HUES48 (cell line): ENCODE measurements at regions not wholly inside any gene's neighbourhood (a gene's known extent, or its start where the extent isn't known, plus 50 kb on each side); places are given as distances from the start of the nearest gene placed in this dataset.

ENCODE experiments used
- H3K27ac ChIP-seq: one replicate; pipeline ENCODE4 v1.7.0; 2013; ENCODE audit warnings: low read depth, low read length, inconsistent platforms
- H3K27me3 ChIP-seq: 2 replicates; pipeline ENCODE4 v1.6.1; 2013; ENCODE audit warnings: mild to moderate bottlenecking, low read length; ENCODE audit not compliant: control insufficient read depth, insufficient read depth
- H3K36me3 ChIP-seq: 2 replicates; pipeline ENCODE4 v1.6.1; 2013; ENCODE audit warnings: low read length; ENCODE audit not compliant: control insufficient read depth, insufficient read depth
- H3K4me1 ChIP-seq: 2 replicates; pipeline ENCODE4 v1.6.1; 2013; ENCODE audit warnings: mild to moderate bottlenecking, low read length; ENCODE audit not compliant: control insufficient read depth, insufficient read depth
- H3K4me3 ChIP-seq: 2 replicates; pipeline ENCODE4 v1.5.1; 2013; ENCODE audit warnings: mild to moderate bottlenecking, low read depth, low read length
- H3K9ac ChIP-seq: 2 replicates; pipeline ENCODE4 v1.6.1; 2013; ENCODE audit warnings: mild to moderate bottlenecking, low read depth, low read length, moderate library complexity
- H3K9me3 ChIP-seq: 2 replicates; pipeline ENCODE4 v1.6.1; 2013; ENCODE audit warnings: low read length; ENCODE audit not compliant: control insufficient read depth, insufficient read depth

GRCh38 chr16:35298460-35299243 is 1839.2 kb downstream of the TP53TG3F start:
- Histone ChIP-seq H3K36me3 (no peaks in the 10 kb centered on the region), H3K27ac (no peak overlapping the region), H3K9ac (no peak overlapping the region), H3K9me3 (peaks cover 98% of the 10 kb centered on the region), H3K4me3 (peak overlapping the region; percentile 11; the same call in 1 of the 2 replicates), H3K4me1 (no peaks in the 10 kb centered on the region), H3K27me3 (no peaks in the 10 kb centered on the region)

GRCh38 chr16:35302859-35303258 is 1843.4 kb downstream of the TP53TG3F start:
- peaks cover 100% of the 10 kb centered on the region for H3K9me3 ChIP-seq
- no peak overlapping the region for H3K27ac ChIP-seq
- H3K4me1 ChIP-seq: no peaks in the 10 kb centered on the region
- no peak overlapping the region for H3K4me3 ChIP-seq
- no peak overlapping the region for H3K9ac ChIP-seq
- H3K36me3 ChIP-seq: no peaks in the 10 kb centered on the region
- H3K27me3 ChIP-seq: no peaks in the 10 kb centered on the region

- no peak overlapping the region for H3K9ac ChIP-seq
- peaks cover 99% of the 10 kb centered on the region for H3K9me3 ChIP-seq
- H3K27ac ChIP-seq: no peak overlapping the region
- no peak overlapping the region for H3K4me3 ChIP-seq
- H3K4me1 ChIP-seq: no peaks in the 10 kb centered on the region
- no peaks in the 10 kb centered on the region for H3K36me3 ChIP-seq
- no peaks in the 10 kb centered on the region for H3K27me3 ChIP-seq
These were observed 1846.1 kb downstream of the TP53TG3F start for GRCh38 chr16:35305476-35305875.

- H3K9me3 ChIP-seq: peaks cover 99% of the 10 kb centered on the region
- H3K9ac ChIP-seq: no peak overlapping the region
- H3K36me3 ChIP-seq: no peaks in the 10 kb centered on the region
- no peaks in the 10 kb centered on the region for H3K4me1 ChIP-seq
- no peaks in the 10 kb centered on the region for H3K27me3 ChIP-seq
- H3K27ac ChIP-seq: no peak overlapping the region
- no peak overlapping the region; the same call in 1 of the 2 replicates for H3K4me3 ChIP-seq
These were observed 1847.5 kb downstream of the TP53TG3F start for GRCh38 chr16:35306915-35307314.

- Histone ChIP-seq H3K27ac (no peak overlapping the region), H3K4me3 (no peak overlapping the region), H3K36me3 (no peaks in the 10 kb centered on the region), H3K9me3 (peaks cover 99% of the 10 kb centered on the region), H3K27me3 (no peaks in the 10 kb centered on the region), H3K4me1 (no peaks in the 10 kb centered on the region), H3K9ac (no peak overlapping the region)
These were observed 1849.3 kb downstream of the TP53TG3F start for GRCh38 chr16:35308674-35309073.

GRCh38 chr16:35310999-35311398 is 1851.6 kb downstream of the TP53TG3F start:
- Histone ChIP-seq H3K9me3 (peaks cover 99% of the 10 kb centered on the region), H3K4me1 (no peaks in the 10 kb centered on the region), H3K4me3 (no peak overlapping the region), H3K27ac (no peak overlapping the region), H3K9ac (no peak overlapping the region), H3K36me3 (no peaks in the 10 kb centered on the region), H3K27me3 (no peaks in the 10 kb centered on the region)

GRCh38 chr16:35311475-35311874 is 1852.1 kb downstream of the TP53TG3F start:
- Histone ChIP-seq H3K9ac (no peak overlapping the region), H3K27ac (no peak overlapping the region), H3K4me1 (no peaks in the 10 kb centered on the region), H3K36me3 (no peaks in the 10 kb centered on the region), H3K27me3 (no peaks in the 10 kb centered on the region), H3K9me3 (peaks cover 99% of the 10 kb centered on the region), H3K4me3 (no peak overlapping the region)

GRCh38 chr16:35314298-35314697 is 1854.9 kb downstream of the TP53TG3F start:
- H3K9me3 ChIP-seq: peaks cover 97% of the 10 kb centered on the region
- H3K27ac ChIP-seq: no peak overlapping the region
- H3K9ac ChIP-seq: no peak overlapping the region
- H3K4me1 ChIP-seq: no peaks in the 10 kb centered on the region
- H3K36me3 ChIP-seq: no peaks in the 10 kb centered on the region
- H3K4me3 ChIP-seq: no peak overlapping the region
- no peaks in the 10 kb centered on the region for H3K27me3 ChIP-seq

- Histone ChIP-seq H3K27me3 (no peaks in the 10 kb centered on the region), H3K4me3 (no peak overlapping the region), H3K9me3 (peaks cover 98% of the 10 kb centered on the region), H3K27ac (no peak overlapping the region), H3K36me3 (no peaks in the 10 kb centered on the region), H3K4me1 (no peaks in the 10 kb centered on the region), H3K9ac (no peak overlapping the region)
These were observed 1860.3 kb downstream of the TP53TG3F start for GRCh38 chr16:35319536-35320192.

- Histone ChIP-seq H3K27ac (no peak overlapping the region), H3K27me3 (no peaks in the 10 kb centered on the region), H3K36me3 (no peaks in the 10 kb centered on the region), H3K4me3 (no peak overlapping the region), H3K4me1 (no peaks in the 10 kb centered on the region), H3K9me3 (peaks cover 97% of the 10 kb centered on the region), H3K9ac (no peak overlapping the region)
These were observed 1866.5 kb downstream of the TP53TG3F start for GRCh38 chr16:35325936-35326335.

GRCh38 chr16:35339337-35339736 is 1879.9 kb downstream of the TP53TG3F start:
- H3K4me3 ChIP-seq: peak overlapping the region; percentile 11; the same call in 1 of the 2 replicates
- peaks cover 99% of the 10 kb centered on the region for H3K9me3 ChIP-seq

More at GRCh38 chr16:35339337-35339736, 1879.9 kb downstream of the TP53TG3F start:
- H3K36me3 ChIP-seq: no peaks in the 10 kb centered on the region
- no peak overlapping the region for H3K27ac ChIP-seq
- H3K27me3 ChIP-seq: no peaks in the 10 kb centered on the region
- no peak overlapping the region for H3K9ac ChIP-seq
- no peaks in the 10 kb centered on the region for H3K4me1 ChIP-seq
